ENCODE measurements at regions not wholly inside any gene's neighbourhood (a gene's known extent, or its start where the extent isn't known, plus 50 kb on each side); places are given as distances from the start of the nearest gene placed in this dataset.

- TF ChIP-seq CTCF (IDR thresholded peaks at IDR 0.05) (no peak), POLR2A (IDR thresholded peaks at IDR 0.05) (no peak)
Observed at GRCh38 chr3:177479630-177480029, 282.3 kb upstream of the TBL1XR1 start.

Data from adrenal gland (tissue), 5 donors.